Neural progenitor cell (in vitro differentiated cells): ENCODE measurements at regions not wholly inside any gene's neighbourhood (a gene's known extent, or its start where the extent isn't known, plus 50 kb on each side); places are given as distances from the start of the nearest gene placed in this dataset.
"Not testable (repeated sequence)": the region's sequence is repeated elsewhere in the genome, so short reads cannot be mapped to it uniquely, and the experiment has no call there.

Experiments used
- DNase-seq: peaks from one replicate; pipeline ENCODE4 v3.0.0-alpha.2; 2016; ENCODE audit warnings: low spot score
- H2AFZ ChIP-seq: fragments of 200-600 bp; sonication (generic); replicated peaks from 2 replicates; pipeline ENCODE4 v1.6.1; 2016; ENCODE audit warnings: antibody characterized with exemption
- H3F3A ChIP-seq: fragments of 200-600 bp; sonication (generic); 2 replicates; pipeline ENCODE4 v1.6.1; 2016; ENCODE audit warnings: antibody characterized with exemption, low read depth
- H3K27ac ChIP-seq: fragments of 200-600 bp; sonication (generic); 2 replicates; pipeline ENCODE4 v1.5.1; 2016; ENCODE audit warnings: mild to moderate bottlenecking
- H3K27me3 ChIP-seq: fragments of 200-600 bp; sonication (generic); 2 replicates; pipeline ENCODE4 v1.6.1; 2016; ENCODE audit warnings: mild to moderate bottlenecking, moderate library complexity
- H3K36me3 ChIP-seq: fragments of 200-600 bp; sonication (generic); 2 replicates; pipeline ENCODE4 v1.5.1; 2016
- H3K4me1 ChIP-seq: fragments of 200-600 bp; sonication (generic); 2 replicates; pipeline ENCODE4 v1.6.1; 2016; ENCODE audit warnings: mixed run types
- H3K4me2 ChIP-seq: fragments of 200-600 bp; sonication (generic); 2 replicates; pipeline ENCODE4 v1.6.1; 2016
- H3K4me3 ChIP-seq: fragments of 200-600 bp; sonication (generic); 2 replicates; pipeline ENCODE4 v1.5.1; 2016
- H3K79me2 ChIP-seq: fragments of 200-600 bp; sonication (generic); 2 replicates; pipeline ENCODE4 v1.6.1; 2016; ENCODE audit warnings: low read depth
- H3K9ac ChIP-seq: fragments of 200-600 bp; sonication (generic); 2 replicates; pipeline ENCODE4 v1.6.1; 2016
- H3K9me3 ChIP-seq: fragments of 200-600 bp; sonication (generic); 2 replicates; pipeline ENCODE4 v1.5.1; 2016; ENCODE audit warnings: low read depth
- H4K20me1 ChIP-seq: fragments of 200-600 bp; sonication (generic); 2 replicates; pipeline ENCODE4 v1.6.1; 2016; ENCODE audit warnings: low read depth
- H3K27ac Mint-ChIP-seq: 3 replicates; pipeline ENCODE4 v1.8.0; 2021; ENCODE audit warnings: mixed read lengths
- H3K27me3 Mint-ChIP-seq: 2 replicates; pipeline ENCODE4 v1.8.0; 2022; ENCODE audit warnings: low read depth, mild to moderate bottlenecking, inconsistent platforms, moderate library complexity, mixed read lengths; ENCODE audit not compliant: insufficient read depth
- H3K36me3 Mint-ChIP-seq: 3 replicates; pipeline ENCODE4 v1.8.0; 2021; ENCODE audit warnings: mixed read lengths
- H3K4me1 Mint-ChIP-seq: 3 replicates; pipeline ENCODE4 v1.8.0; 2021; ENCODE audit warnings: mixed read lengths
- H3K4me3 Mint-ChIP-seq: 3 replicates; pipeline ENCODE4 v1.8.0; 2021; ENCODE audit warnings: mild to moderate bottlenecking, moderate library complexity, mixed read lengths
- H3K9me3 Mint-ChIP-seq: 3 replicates; pipeline ENCODE4 v1.8.0; 2020; ENCODE audit warnings: mixed read lengths
- EZH2 ChIP-seq: fragments of 200-600 bp; sonication (generic); IDR thresholded peaks from 2 replicates; pipeline ENCODE4 v1.6.1; 2017; ENCODE audit warnings: antibody characterized with exemption, mild to moderate bottlenecking, moderate library complexity
- EZH2phosphoT487 ChIP-seq: fragments of 200-600 bp; sonication (generic); IDR thresholded peaks from 2 replicates; pipeline ENCODE4 v1.6.1; 2017; ENCODE audit warnings: antibody characterized with exemption
- TF ChIP-seq, protein P1 (sequence below): fragments of 200-600 bp; sonication (generic); IDR thresholded peaks from 2 replicates; pipeline ENCODE4 v1.5.1; 2017; ENCODE audit warnings: antibody characterized with exemption, mild to moderate bottlenecking

DNA sequence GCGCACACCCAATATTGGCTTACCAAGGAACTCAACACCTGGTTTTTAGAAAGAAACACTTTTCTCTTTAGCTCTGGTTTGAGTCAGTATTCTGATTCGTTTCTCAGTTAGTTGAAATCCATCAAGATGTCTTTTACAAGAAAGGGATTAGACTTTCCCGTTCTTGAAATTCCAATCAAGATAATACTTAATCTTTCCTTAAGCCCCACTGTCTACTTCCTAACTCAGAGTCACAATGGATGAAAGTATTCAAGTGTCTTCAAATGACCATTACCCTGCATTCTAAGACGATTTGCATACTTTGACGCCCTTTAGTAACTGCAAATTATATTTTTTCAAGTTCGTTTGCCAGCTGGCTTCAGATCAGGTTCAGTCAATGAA is 189.8 kb downstream of the USP22 start:
- H3K9ac ChIP-seq, result no peak overlapping the region
- H3K4me2 ChIP-seq, result no peak overlapping the region
- DNase-seq, result peak; percentile 56
- H4K20me1 ChIP-seq, result no peaks in the 10 kb centered on the region
- H3K79me2 ChIP-seq, result no peaks in the 10 kb centered on the region
- peak overlapping the region; percentile 55 for H3K4me3 ChIP-seq
- H3K27ac ChIP-seq, result peak overlapping the region; percentile 36
- Mint-ChIP-seq H3K4me3 (peak overlapping the region; percentile 92), H3K36me3 (no peaks in the 10 kb centered on the region), H3K9me3 (no peaks in the 10 kb centered on the region), H3K27ac (peak overlapping the region; percentile 90), H3K4me1 (peaks cover 19% of the 10 kb centered on the region), H3K27me3 (peaks cover 12% of the 10 kb centered on the region)
- H2AFZ ChIP-seq, result peak overlapping the region; percentile 67
- no peaks in the 10 kb centered on the region for H3K36me3 ChIP-seq
- H3F3A ChIP-seq, result peaks cover 23% of the 10 kb centered on the region
- H3K27me3 ChIP-seq, result peaks cover 14% of the 10 kb centered on the region
- H3K4me1 ChIP-seq, result peaks cover 10% of the 10 kb centered on the region
- no peaks in the 10 kb centered on the region for H3K9me3 ChIP-seq
- TF ChIP-seq EZH2phosphoT487 (no peak), EZH2 (no peak)
- TF ChIP-seq, protein P1, sequence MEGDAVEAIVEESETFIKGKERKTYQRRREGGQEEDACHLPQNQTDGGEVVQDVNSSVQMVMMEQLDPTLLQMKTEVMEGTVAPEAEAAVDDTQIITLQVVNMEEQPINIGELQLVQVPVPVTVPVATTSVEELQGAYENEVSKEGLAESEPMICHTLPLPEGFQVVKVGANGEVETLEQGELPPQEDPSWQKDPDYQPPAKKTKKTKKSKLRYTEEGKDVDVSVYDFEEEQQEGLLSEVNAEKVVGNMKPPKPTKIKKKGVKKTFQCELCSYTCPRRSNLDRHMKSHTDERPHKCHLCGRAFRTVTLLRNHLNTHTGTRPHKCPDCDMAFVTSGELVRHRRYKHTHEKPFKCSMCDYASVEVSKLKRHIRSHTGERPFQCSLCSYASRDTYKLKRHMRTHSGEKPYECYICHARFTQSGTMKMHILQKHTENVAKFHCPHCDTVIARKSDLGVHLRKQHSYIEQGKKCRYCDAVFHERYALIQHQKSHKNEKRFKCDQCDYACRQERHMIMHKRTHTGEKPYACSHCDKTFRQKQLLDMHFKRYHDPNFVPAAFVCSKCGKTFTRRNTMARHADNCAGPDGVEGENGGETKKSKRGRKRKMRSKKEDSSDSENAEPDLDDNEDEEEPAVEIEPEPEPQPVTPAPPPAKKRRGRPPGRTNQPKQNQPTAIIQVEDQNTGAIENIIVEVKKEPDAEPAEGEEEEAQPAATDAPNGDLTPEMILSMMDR, result no peak

DNA sequence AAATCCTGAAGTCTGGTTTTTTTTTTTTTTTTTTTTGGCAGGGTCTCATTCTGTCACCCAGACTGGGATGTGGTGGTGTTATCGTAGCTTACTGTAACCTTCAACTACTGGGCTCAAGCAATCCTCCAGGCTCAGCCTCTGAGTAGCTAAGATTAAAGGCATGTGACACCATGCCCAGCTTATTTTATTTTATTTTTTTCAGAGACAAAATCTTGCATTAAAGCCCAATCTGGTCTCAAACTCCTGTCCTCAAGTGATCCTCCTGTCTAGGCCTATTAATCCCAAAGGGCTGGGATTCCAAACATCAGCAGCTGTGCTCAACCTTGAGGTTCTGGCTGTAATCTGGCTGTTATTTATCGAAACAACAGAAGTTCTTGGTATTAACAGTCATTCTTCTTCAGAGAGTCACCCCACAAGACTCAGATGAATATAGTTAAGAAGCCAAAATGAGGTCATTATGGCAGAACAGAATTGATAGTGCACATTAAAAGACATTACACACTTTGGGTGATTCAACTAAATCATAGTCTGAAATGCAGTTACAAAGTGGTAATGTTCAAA is 186.8 kb downstream of the USP22 start:
- H3K9ac ChIP-seq, H3K4me2 ChIP-seq, H3K9me3 Mint-ChIP-seq, H3K4me1 ChIP-seq, H4K20me1 ChIP-seq, H3K27ac ChIP-seq, H3K9me3 ChIP-seq, H3K4me3 ChIP-seq, H3K27ac Mint-ChIP-seq, H2AFZ ChIP-seq, H3K36me3 Mint-ChIP-seq, H3K36me3 ChIP-seq, H3K79me2 ChIP-seq, H3K4me3 Mint-ChIP-seq, DNase-seq: not testable (repeated sequence)
- H3F3A ChIP-seq, result peaks cover 23% of the 10 kb centered on the region
- Mint-ChIP-seq H3K4me1 (peaks cover 19% of the 10 kb centered on the region), H3K27me3 (peaks cover 11% of the 10 kb centered on the region)
- peaks cover 14% of the 10 kb centered on the region for H3K27me3 ChIP-seq

DNA sequence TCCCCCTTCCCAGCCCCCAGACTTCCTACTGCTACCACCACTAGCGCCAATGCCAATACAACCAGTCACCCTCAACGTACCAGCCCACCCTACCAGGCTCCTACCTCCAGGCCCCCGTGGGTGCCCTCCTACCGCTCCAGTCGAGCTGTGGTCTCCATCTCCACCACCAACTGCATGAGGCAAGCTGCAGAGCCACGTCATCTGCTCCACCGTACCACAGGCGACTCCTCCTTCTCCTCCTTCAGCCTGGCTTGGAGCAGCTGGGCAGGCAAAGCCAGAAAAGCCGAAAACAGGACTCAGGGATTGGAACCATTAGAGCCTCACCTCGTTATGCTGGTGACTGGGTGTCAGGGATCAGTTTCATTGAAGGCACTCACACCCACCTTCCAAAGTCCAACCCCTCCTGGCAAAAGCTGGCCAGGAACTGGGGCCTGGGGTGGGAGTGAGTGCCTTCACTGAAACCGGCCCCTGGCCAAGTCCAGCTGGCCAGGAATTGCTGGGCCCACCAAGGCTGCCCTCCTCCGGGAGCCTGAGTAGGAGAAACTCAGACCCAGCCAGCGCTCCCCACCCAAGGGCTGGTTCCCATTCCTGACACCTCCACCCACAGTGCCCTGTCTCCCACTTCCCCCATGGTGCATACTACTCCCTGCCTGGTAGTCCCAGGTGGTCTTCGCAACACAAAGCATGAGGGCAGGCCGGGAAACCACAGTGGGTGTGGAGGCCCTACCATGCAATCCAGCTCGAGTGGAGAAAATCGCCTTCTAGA is 176.2 kb downstream of the USP22 start:
- H3K4me2 ChIP-seq, H3K9me3 Mint-ChIP-seq, DNase-seq, H3K36me3 ChIP-seq, H3K4me3 ChIP-seq, H3K4me1 ChIP-seq, H3K9me3 ChIP-seq, H2AFZ ChIP-seq, H3K9ac ChIP-seq, H3K27me3 ChIP-seq, H3F3A ChIP-seq, H3K36me3 Mint-ChIP-seq, H3K27me3 Mint-ChIP-seq, H3K27ac Mint-ChIP-seq, H3K4me3 Mint-ChIP-seq, H3K27ac ChIP-seq: not testable (repeated sequence)
- H4K20me1 ChIP-seq, result peaks cover 19% of the 10 kb centered on the region
- peaks cover 12% of the 10 kb centered on the region for H3K4me1 Mint-ChIP-seq
- peaks cover 32% of the 10 kb centered on the region for H3K79me2 ChIP-seq

DNA sequence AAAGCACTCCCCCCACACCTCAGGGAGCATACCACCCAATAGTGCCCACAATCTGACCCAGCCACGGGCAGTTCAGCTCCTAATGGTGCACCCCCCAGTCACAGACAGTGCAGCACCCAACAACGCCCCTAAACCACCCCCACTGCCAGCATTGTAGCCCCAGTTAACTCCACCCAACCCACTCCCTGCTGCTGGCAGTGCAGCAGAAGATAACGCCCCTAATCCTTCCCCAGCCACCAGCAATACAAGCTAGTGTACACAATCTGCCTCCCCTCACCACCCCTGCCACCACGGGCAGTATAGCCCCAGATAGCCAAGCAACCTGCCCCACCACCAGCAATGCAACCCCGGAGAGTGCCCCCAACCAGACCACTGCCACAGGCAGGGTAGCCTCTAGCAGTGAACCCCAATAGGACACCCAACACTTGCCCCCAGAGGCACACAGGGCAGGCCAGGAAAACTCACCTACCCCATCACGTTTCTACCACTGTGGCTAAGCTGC is 175.3 kb downstream of the USP22 start:
- Histone ChIP-seq H4K20me1 (peaks cover 27% of the 10 kb centered on the region), H3K4me1 (peaks cover 17% of the 10 kb centered on the region), H3K79me2 (peaks cover 41% of the 10 kb centered on the region)
- not testable (repeated sequence) for H3K27me3 ChIP-seq, H3K4me2 ChIP-seq, H3K27me3 Mint-ChIP-seq, H3K4me3 ChIP-seq, H3K36me3 Mint-ChIP-seq, H3K27ac Mint-ChIP-seq, H3F3A ChIP-seq, H3K4me3 Mint-ChIP-seq, H3K9me3 ChIP-seq, H3K9me3 Mint-ChIP-seq, H3K9ac ChIP-seq, H3K27ac ChIP-seq, H3K36me3 ChIP-seq, H2AFZ ChIP-seq, DNase-seq
- H3K4me1 Mint-ChIP-seq, result peaks cover 19% of the 10 kb centered on the region

DNA sequence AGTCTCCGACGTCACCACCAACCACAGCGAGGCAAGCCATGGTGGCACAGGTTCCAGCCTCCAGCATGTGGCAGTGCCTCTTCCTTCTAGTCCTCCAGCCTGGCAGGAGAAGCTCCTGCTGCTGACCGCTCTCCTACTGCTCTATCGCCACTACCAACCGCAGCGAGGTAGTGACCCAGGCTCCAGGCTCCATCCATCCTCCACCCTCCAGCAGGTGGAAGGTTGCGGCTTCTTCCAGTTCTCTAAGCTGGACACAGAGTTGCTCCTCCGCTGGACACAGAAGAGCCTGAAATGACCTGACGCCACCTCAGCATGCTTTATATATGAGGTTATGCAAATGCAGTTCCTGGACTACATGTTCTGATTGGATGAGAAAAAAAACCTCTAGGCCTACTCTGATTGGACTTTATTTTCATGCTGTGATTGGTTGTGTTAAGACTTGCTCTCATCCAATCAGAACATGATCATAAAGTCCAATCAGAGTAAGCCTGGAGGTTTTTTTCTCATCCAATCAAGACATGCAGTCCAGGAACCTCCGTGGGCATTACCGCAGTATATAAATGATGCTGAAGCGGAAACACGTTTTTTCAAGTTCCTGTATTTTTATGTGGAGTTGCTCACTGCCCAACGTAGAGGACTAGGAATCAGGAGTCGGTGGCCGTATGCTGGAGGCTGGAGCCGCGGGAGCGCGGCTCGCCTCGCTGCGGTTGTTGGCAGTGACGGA is 174.7 kb downstream of the USP22 start:
- not testable (repeated sequence) for H3F3A ChIP-seq, H3K9me3 Mint-ChIP-seq, H3K4me3 Mint-ChIP-seq, H3K27ac Mint-ChIP-seq, H2AFZ ChIP-seq, H3K36me3 ChIP-seq, H3K27me3 ChIP-seq, H3K27me3 Mint-ChIP-seq, H3K36me3 Mint-ChIP-seq, H3K9me3 ChIP-seq
- Histone ChIP-seq H3K9ac (peak overlapping the region; percentile 84), H3K27ac (peak overlapping the region; percentile 84), H3K79me2 (peaks cover 47% of the 10 kb centered on the region), H3K4me2 (peak overlapping the region; percentile 81), H3K4me3 (peak overlapping the region; percentile 89), H3K4me1 (peaks cover 21% of the 10 kb centered on the region), H4K20me1 (peaks cover 34% of the 10 kb centered on the region)
- peaks cover 23% of the 10 kb centered on the region for H3K4me1 Mint-ChIP-seq
- peak; percentile 67 for DNase-seq

DNA sequence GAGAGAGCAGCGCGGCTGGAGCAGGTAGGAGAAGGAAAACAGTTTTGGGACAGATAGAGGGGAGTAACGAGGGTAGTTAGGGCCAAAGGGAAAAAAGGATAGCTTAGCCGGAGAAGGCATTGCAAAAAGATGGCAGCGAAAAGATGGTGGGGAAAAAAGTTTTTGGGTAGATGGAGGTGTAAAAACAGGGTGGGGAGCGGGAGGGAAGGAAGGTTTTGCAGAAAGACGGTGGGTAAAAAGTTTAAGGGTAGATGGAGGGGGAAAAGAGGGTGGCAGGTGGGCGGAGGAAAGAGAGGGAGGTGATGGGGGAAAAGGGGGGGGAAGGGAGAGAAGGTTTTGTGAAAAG is 174.2 kb downstream of the USP22 start:
- not testable (repeated sequence) for H3K27ac Mint-ChIP-seq, H3K9me3 ChIP-seq

DNA sequence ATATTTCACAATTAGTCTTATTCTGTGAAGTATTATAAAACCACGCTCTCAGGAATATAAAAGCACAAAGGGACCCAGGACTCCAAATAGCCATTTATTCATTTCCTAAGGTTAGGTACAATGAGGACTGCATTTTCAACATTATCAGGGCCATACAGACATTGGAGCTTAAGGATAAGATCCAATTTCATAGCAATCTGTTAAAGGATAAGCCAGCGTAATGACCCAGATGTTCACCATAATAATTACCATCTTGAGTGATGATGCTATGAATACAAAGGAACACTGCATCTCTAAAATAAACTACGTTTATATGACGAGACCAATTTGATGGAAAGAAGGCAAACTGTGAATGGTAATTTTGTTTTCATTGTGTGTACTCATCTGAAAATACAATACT is 169.6 kb downstream of the USP22 start:
- not testable (repeated sequence) for H3K36me3 ChIP-seq, H3K27ac Mint-ChIP-seq, H2AFZ ChIP-seq, H3K27me3 Mint-ChIP-seq, DNase-seq, H3K9me3 Mint-ChIP-seq, H3K9ac ChIP-seq, H3K9me3 ChIP-seq, H3K4me3 Mint-ChIP-seq, H3K27ac ChIP-seq, H3F3A ChIP-seq, H3K27me3 ChIP-seq
- peaks cover 98% of the 10 kb centered on the region for H3K79me2 ChIP-seq
- Mint-ChIP-seq H3K36me3 (peaks cover 13% of the 10 kb centered on the region), H3K4me1 (peaks cover 25% of the 10 kb centered on the region)
- H3K4me1 ChIP-seq, result peaks cover 64% of the 10 kb centered on the region
- peak overlapping the region; percentile 89 for H3K4me3 ChIP-seq
- H3K4me2 ChIP-seq, result peak overlapping the region; percentile 85
- H4K20me1 ChIP-seq, result peaks cover 84% of the 10 kb centered on the region

More for the DNA sequence above, 174.2 kb downstream of the USP22 start:
- not testable (repeated sequence) for H3K4me3 Mint-ChIP-seq, H3F3A ChIP-seq, H3K36me3 ChIP-seq, H3K27me3 Mint-ChIP-seq, H3K36me3 Mint-ChIP-seq, DNase-seq, H2AFZ ChIP-seq, H3K27me3 ChIP-seq, H3K9me3 Mint-ChIP-seq
- H3K4me1 ChIP-seq, result peaks cover 25% of the 10 kb centered on the region
- peak overlapping the region; percentile 84 for H3K27ac ChIP-seq
- peaks cover 25% of the 10 kb centered on the region for H3K4me1 Mint-ChIP-seq
- peaks cover 39% of the 10 kb centered on the region for H4K20me1 ChIP-seq
- peak overlapping the region; percentile 84 for H3K9ac ChIP-seq
- H3K4me3 ChIP-seq, result peak overlapping the region; percentile 89
- peaks cover 52% of the 10 kb centered on the region for H3K79me2 ChIP-seq
- H3K4me2 ChIP-seq, result peak overlapping the region; percentile 81
